ENCODE measurements at regions not wholly inside any gene's neighbourhood (a gene's known extent, or its start where the extent isn't known, plus 50 kb on each side); places are given as distances from the start of the nearest gene placed in this dataset.

DNA sequence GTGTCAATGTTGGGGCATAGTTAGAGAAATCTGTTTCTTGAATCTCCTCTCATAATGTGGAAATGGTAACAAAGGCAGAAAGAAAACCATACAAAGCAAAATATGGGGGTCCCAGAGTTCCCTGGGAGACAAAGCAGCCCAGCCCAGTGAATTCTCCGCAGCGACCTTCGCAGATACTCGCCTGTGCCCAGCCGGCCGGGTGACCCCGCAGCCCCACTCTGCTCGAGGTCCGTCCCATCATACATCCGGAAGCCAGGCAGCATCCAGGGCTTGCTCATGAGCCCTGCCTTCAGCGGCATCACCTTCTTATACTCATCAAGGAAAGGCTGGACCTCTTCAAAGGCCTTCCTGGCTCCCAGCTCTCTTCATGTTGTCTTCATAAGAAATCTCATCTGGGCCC lies 774.8 kb upstream of the ID2 start:
- TF ChIP-seq, protein P1, sequence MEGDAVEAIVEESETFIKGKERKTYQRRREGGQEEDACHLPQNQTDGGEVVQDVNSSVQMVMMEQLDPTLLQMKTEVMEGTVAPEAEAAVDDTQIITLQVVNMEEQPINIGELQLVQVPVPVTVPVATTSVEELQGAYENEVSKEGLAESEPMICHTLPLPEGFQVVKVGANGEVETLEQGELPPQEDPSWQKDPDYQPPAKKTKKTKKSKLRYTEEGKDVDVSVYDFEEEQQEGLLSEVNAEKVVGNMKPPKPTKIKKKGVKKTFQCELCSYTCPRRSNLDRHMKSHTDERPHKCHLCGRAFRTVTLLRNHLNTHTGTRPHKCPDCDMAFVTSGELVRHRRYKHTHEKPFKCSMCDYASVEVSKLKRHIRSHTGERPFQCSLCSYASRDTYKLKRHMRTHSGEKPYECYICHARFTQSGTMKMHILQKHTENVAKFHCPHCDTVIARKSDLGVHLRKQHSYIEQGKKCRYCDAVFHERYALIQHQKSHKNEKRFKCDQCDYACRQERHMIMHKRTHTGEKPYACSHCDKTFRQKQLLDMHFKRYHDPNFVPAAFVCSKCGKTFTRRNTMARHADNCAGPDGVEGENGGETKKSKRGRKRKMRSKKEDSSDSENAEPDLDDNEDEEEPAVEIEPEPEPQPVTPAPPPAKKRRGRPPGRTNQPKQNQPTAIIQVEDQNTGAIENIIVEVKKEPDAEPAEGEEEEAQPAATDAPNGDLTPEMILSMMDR (IDR thresholded peaks at IDR 0.05), result no peak
- no peak for TF ChIP-seq POLR2A (IDR thresholded peaks at IDR 0.05)

All from heart left ventricle (tissue), 13 donors.